Right atrium auricular region (tissue), 2 donors: ENCODE measurements at regions not wholly inside any gene's neighbourhood (a gene's known extent, or its start where the extent isn't known, plus 50 kb on each side); places are given as distances from the start of the nearest gene placed in this dataset.

Experiments used
- DNase-seq: peaks from one replicate; pipeline ENCODE4 v3.0.0-alpha.2; 2019; ENCODE audit warnings: low spot score
- H3K27ac ChIP-seq, 2 donors: fragments of 200-600 bp; sonication (generic); 1 replicate in 1 of 2; 2 replicates in 1 of 2; pipeline ENCODE4 v1.5.1; 2016 to 2019
- H3K27me3 ChIP-seq, 2 donors: fragments of 200-600 bp; sonication (generic); one replicate each; pipeline versions ENCODE4 v1.5.1 to v1.6.0; 2017 to 2019
- H3K36me3 ChIP-seq: fragments of 200-600 bp; sonication (generic); one replicate; pipeline ENCODE4 v1.5.1; 2016
- H3K4me1 ChIP-seq, 2 donors: fragments of 200-600 bp; sonication (generic); one replicate each; pipeline versions ENCODE4 v1.5.1 to v1.6.0; 2017 to 2019
- H3K4me3 ChIP-seq, 2 donors: fragments of 200-600 bp; sonication (generic); 1 replicate in 1 of 2; 2 replicates in 1 of 2; pipeline ENCODE4 v1.5.1; 2017 to 2019; ENCODE audit warnings: mild to moderate bottlenecking in 1 of 2, moderate library complexity in 1 of 2
- H3K9me3 ChIP-seq, 2 donors: fragments of 200-600 bp; sonication (generic); one replicate each; pipeline ENCODE4 v1.5.1; 2019
- CTCF ChIP-seq, 2 donors: fragments of 200-600 bp; sonication (generic); IDR thresholded peaks; one replicate each; pipeline ENCODE4 v1.5.1; 2019; ENCODE audit warnings: antibody characterized with exemption in 2 of 2

GRCh38 chr9:91161465-91162300, 200.0 kb downstream of the AUH start:
- Histone ChIP-seq H3K4me3 (no peak overlapping the region), H3K27me3 (no peaks in the 10 kb centered on the region), H3K36me3 (no peaks in the 10 kb centered on the region), H3K27ac (no peak overlapping the region), H3K9me3 (no peaks in the 10 kb centered on the region), H3K4me1 (peaks cover 0 to 44% of the 10 kb centered on the region in 2 donors)
- DNase-seq = peak; percentile 50
- TF ChIP-seq CTCF (IDR thresholded peaks at IDR 0.05) = no peak

GRCh38 chr9:91162311-91162710, 199.4 kb downstream of the AUH start:
- no peak for TF ChIP-seq CTCF (IDR thresholded peaks at IDR 0.05)
- peaks cover 0 to 44% of the 10 kb centered on the region in 2 donors for H3K4me1 ChIP-seq

GRCh38 chr9:91162784-91163443, 198.8 kb downstream of the AUH start:
- DNase-seq = peak; percentile 59
- Histone ChIP-seq H3K4me1 (peaks cover 0 to 44% of the 10 kb centered on the region in 2 donors), H3K4me3 (no peak overlapping the region), H3K27ac (no peak overlapping the region), H3K27me3 (no peaks in the 10 kb centered on the region), H3K36me3 (no peaks in the 10 kb centered on the region), H3K9me3 (no peaks in the 10 kb centered on the region)
- no peak for TF ChIP-seq CTCF (IDR thresholded peaks at IDR 0.05)

More at GRCh38 chr9:91162311-91162710, 199.4 kb downstream of the AUH start:
- Histone ChIP-seq H3K27ac (no peak overlapping the region), H3K36me3 (no peaks in the 10 kb centered on the region), H3K9me3 (no peaks in the 10 kb centered on the region), H3K27me3 (no peaks in the 10 kb centered on the region), H3K4me3 (no peak overlapping the region)
- peak; percentile 54 for DNase-seq

GRCh38 chr9:91163444-91163772, 198.3 kb downstream of the AUH start:
- H3K4me3 ChIP-seq = no peak overlapping the region
- TF ChIP-seq CTCF (IDR thresholded peaks at IDR 0.05) = no peak
- H3K27ac ChIP-seq = no peak overlapping the region

GRCh38 chr9:91163773-91164471, 197.8 kb downstream of the AUH start:
- peaks cover 0 to 44% of the 10 kb centered on the region in 2 donors for H3K4me1 ChIP-seq
- DNase-seq = peak; percentile 55
- H3K36me3 ChIP-seq = no peaks in the 10 kb centered on the region
- no peak overlapping the region for H3K27ac ChIP-seq
- H3K4me3 ChIP-seq = no peak overlapping the region
- no peaks in the 10 kb centered on the region for H3K9me3 ChIP-seq
- H3K27me3 ChIP-seq = no peaks in the 10 kb centered on the region
- TF ChIP-seq CTCF (IDR thresholded peaks at IDR 0.05) = no peak

More at GRCh38 chr9:91163444-91163772, 198.3 kb downstream of the AUH start:
- H3K9me3 ChIP-seq = no peaks in the 10 kb centered on the region
- no peaks in the 10 kb centered on the region for H3K27me3 ChIP-seq
- H3K36me3 ChIP-seq = no peaks in the 10 kb centered on the region
- no peak for DNase-seq
- peaks cover 0 to 44% of the 10 kb centered on the region in 2 donors for H3K4me1 ChIP-seq
